DMS53 treated with DMSO at 0.1 percent for 48 hours (cell line): ENCODE measurements at regions not wholly inside any gene's neighbourhood (a gene's known extent, or its start where the extent isn't known, plus 50 kb on each side); places are given as distances from the start of the nearest gene placed in this dataset.
A peak's percentile ranks its signal among the peaks of the same experiment; 100 is the strongest.

ENCODE experiments used
- DNase-seq: peaks from one replicate; lab custom pipeline; 2025; ENCODE audit not compliant: unreplicated experiment; lab: John Stamatoyannopoulos, UW

DNA sequence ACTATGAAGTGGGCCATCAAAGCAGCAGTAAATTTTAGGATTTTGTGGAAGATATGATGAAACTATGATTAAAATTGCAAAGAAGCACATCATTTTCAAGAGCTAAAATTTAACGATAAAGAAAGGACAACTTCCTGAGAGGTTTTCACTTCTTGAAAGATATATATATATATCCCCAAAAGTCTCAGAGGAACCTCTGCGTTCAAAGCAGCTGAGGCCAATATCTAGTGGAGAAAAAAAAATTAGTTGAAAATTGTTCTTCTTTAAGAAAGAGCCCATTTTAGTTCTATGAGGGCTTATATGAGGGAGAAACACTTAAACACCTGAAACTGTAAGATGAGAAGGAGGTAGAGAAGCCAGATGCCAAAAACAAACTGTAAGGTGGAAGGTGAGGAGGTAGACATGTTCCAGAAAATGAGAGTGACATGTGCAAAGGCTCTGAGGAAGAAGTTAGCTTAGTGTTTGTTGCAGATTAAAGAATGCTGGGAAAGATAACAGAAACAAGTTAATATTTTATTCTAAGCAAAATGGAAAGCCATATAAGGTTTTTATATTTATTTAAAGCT lies 72.9 kb upstream of the VRK2 start:
- no peak for DNase-seq

DNA sequence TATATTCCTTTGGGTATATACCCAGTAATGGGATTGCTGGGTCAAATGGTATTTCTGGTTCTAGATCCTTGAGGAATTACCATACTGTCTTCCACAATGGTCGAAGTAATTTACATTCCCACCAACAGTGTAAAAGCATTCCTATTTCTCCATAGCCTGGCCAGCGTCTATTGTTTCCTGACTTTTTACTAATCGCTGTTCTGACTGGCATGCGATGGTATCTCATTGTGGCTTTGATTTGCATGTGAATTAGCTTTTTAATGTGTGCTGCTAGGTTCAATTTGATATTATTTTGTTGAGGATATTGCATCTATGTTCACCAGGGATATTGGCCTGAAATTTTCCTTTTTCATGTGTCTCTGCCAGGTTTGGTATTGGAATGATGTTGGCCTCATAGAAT lies 67.4 kb upstream of the VRK2 start:
- no peak for DNase-seq

GRCh38 chr2:57981083-57981768 lies 65.4 kb upstream of the VRK2 start:
- DNase-seq: peak; percentile 15

- DNase-seq: no peak
These were observed 58.6 kb upstream of the VRK2 start for GRCh38 chr2:57987835-57988573.

GRCh38 chr2:57990118-57990725 lies 56.4 kb upstream of the VRK2 start:
- DNase-seq: peak; percentile 22
